ENCODE measurements at regions not wholly inside any gene's neighbourhood (a gene's known extent, or its start where the extent isn't known, plus 50 kb on each side); places are given as distances from the start of the nearest gene placed in this dataset.

GRCh38 chr2:6764968-6765723 is 100.6 kb downstream of the CMPK2 start:
- no peak for DNase-seq

- no peak for DNase-seq
Observed at GRCh38 chr2:6769346-6769745, 96.4 kb downstream of the CMPK2 start.

GRCh38 chr2:6770006-6770405 is 95.7 kb downstream of the CMPK2 start:
- no peak for DNase-seq

DNA sequence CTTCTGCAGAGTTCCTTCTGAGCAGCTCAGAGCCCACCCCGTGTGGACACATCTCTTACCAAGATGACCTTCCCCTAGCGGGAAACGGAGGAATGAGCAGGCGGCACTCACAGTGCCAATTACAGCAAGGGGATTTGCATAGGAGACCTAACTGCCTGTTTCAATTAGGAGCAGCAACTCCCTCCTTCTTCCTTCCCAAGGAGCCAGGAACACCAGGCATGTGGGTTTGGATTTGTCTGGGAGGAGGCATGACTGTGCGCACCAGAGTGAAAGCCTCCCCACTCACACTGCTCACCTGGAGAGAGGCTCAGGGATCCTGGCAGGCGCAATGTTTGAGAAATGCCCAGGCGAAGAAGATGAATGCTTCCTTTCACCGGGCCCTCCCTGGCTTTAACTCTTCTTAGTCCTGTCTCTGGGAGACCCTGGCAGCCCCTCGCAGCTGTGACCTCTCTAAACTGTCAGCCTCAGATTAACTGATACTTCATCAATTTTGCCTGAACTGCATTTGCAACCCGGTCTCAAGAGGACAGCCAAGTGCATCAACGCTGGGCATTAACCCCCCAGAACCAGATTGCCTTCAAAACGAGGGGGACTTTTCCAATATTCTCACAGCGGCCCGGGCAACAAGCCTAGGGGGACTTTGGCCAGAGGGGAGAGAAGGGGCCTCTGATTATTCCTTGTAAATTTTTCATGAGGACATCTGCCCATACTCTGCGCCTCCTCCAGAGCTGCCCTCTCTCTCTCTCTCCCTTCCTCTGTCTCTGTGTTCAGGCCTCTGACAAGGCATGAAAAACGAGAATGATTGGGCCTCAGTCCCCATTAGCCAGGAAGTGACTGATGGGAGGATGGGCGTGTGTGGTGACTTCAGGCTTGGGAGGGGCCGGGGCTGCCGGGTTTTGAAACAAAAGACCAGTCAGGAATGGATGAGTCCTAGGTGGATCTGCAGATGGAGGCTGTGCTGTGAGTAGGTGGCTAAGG is 93.8 kb downstream of the CMPK2 start:
- no peak for DNase-seq

DNA sequence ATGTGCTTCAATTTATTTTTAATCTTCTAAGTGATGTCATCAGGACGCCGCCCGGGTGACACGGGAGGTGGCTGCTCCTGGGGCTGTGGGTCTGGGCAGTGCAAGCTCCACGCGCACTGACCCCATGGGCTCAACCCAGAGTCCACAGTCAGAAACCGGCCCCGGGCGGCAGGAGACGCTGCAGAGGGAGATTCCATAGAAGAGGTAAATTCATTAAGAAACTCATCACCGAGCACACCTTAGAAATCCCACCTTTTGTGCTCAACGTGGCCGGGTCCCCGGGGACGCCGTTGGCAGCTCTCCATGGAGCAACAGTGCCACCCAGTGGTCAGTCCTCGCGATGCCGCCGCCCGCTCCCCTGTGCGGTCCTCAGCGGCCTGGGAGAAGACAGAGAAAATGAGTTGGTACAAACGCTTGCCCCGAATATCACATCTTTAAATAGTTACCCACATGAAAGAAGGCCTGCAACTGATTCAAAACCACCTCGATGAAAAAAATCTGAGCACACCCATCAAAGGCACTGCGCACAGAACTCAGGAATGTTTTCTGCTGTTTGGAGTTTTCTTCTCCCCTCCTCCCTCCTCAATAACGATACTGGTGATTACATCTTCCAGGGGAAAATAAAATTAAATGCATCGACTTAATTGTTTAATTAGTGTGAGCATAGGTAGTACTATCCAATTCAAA is 92.6 kb downstream of the CMPK2 start:
- DNase-seq = peak; percentile 26

DNA sequence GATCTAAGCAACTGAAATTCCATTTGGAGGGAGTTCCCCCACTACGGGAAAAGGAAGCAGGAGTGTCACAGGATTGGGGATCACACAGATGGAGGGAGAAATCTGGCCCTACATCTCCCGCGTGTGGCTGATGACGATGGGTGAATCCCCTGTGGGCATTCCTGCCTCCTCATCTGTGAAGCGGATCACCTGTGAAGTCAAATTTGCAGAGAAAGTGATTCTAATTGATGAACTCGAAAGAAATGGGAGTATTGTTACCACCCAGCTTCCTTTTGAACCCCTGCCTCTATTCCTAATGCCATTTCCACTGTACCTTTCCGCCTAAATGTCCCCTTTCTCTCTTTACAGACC is 92.0 kb downstream of the CMPK2 start:
- no peak for DNase-seq

- DNase-seq = no peak
Observed at GRCh38 chr2:6776125-6776524, 89.6 kb downstream of the CMPK2 start.

GRCh38 chr2:6777626-6778025 is 88.1 kb downstream of the CMPK2 start:
- no peak for DNase-seq

- no peak for DNase-seq
Observed at GRCh38 chr2:6780765-6781274, 84.9 kb downstream of the CMPK2 start.

- DNase-seq = no peak
Observed at GRCh38 chr2:6782517-6783237, 83.0 kb downstream of the CMPK2 start.

- DNase-seq = no peak
Observed at GRCh38 chr2:6783238-6783614, 82.5 kb downstream of the CMPK2 start.

GRCh38 chr2:6784291-6784690 is 81.4 kb downstream of the CMPK2 start:
- DNase-seq = no peak

GRCh38 chr2:6785493-6785892 is 80.2 kb downstream of the CMPK2 start:
- DNase-seq = no peak

DNA sequence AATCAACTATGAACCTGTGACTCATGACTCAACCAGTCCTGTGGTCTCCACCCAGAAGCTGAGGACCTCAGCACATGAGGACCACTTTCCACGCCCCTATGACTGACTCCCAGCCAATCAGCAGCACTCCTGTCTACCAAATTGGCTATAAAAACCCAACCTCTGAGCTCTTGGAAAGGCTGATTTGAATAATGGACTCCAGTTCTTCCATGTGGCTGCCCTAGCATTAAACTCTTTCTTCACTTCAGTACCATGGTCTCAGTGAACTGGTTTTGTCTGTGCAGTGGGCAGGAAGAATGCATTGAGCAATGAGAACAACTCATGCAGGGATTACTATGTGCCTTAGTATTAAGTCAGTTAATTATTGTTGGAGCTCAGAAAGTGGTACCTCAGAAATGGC is 78.3 kb downstream of the CMPK2 start:
- DNase-seq = no peak

DNA sequence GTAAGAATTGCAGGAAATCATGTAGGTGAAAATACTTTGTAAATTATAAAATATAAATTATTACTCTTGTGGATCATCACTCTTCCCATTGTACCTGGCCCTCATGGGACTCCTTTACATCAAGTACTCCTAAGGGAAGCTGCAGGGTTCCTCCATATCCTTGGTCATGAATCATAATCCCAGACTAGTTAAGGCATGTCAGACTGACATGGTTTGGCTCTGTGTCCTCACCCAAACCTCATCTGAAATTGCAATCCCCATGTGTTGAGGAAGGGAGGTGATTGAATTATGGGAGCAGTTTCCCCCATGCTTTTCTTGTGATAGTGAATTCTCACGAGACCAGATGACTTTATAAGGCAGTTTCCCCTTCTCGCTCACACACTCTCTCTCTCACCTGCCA is 77.1 kb downstream of the CMPK2 start:
- no peak for DNase-seq

DNA sequence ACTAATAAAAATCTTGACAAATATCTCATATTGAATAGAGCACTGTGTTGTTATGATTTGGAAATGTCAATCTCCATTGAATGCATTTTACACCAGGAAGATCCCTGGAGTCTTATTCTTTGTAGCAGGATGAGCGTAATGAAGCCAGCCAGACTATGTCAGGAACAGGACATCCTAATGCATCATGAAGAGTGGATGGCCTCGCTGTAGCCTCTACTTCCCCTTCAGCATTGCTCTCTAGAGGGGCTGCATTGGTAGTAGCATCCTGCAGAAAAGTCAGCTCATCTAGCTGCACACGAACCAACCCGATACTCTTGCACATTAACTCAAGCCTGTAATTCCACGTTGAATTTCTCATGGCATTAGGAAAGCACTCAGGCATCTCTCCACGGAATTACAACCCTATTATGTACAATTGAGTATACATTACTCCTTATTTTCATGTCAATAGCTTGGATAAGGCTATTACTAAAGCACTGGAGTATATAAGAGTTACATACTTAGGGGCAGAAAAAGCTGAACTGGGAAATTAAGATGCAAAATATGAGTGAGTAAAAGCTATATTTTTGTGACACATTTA is 76.1 kb downstream of the CMPK2 start:
- DNase-seq = no peak

DNA sequence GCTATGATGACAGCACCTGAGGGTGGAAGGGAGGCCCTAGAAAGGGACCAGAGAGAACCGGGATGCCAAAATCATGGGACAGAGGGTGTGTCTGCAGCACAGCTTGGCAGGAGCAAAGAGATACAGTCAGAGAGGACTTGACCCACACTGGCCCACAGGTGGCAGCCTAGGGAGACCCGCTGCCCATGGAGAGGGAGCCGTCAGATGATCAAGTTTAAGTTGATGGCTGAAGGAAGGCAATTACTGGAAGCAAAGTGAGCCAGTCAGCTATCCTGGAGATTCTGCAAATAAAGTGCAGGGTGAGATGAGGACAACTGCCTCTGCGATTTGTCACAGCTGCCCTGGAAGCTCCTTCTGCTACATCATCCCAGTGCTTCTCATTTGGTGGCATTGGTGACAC is 74.0 kb downstream of the CMPK2 start:
- no peak for DNase-seq

DNA sequence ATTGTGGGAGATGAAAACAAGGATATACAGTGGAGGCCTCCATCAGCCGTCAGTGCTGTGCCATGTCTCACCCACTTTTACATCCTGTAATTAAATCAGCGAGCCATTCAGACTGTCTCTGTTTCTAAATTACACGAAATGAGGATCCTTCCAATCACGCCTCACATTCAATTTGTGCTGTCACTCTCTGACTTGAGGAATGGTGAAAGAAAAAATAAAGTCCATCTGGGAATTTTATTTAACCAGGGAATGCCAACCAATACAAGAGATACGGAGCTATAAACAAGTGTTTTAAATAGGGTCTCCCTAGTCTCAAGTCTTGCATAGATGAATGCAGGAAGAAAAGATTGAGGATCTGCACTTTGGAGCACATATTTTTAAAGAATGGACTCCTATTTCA is 72.8 kb downstream of the CMPK2 start:
- DNase-seq = no peak

DNA sequence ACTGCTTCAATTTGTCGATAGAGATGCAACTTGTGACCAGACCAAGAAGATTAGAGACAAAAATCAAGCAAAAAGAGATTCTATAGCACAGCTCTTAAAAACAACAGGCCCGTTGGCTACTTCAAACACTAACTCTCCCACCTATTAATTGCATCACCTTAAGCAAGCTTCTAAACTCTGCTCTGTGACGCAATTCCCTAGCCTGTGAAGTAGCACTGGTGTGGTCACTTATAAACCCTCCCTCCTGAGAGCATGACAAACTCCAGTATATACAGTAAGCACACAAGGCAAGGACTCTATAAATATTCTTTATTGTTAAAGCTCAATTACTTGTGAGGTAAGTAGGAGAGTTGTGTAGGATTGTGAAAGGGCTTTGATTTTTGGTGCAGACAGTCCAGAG is 72.3 kb downstream of the CMPK2 start:
- DNase-seq = no peak

DNA sequence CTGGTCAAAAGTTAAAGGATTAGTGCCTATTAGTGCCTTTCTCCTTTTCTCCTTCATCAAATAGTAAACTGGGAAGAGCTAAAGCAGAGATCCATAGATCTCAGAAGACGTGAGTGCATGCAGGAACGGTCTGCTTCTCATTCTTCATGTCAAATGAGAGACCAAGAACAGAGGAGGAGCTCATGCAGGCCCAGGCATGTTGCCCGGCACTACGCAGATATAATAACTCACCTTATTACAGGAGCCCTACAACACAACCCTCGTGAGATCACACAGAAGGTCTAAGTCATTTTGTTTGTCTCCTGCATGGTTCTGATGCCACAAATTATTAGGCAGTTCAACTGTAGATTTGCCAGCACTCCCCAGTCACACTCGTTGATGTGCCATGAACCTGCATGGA is 71.8 kb downstream of the CMPK2 start:
- DNase-seq = no peak

DNA sequence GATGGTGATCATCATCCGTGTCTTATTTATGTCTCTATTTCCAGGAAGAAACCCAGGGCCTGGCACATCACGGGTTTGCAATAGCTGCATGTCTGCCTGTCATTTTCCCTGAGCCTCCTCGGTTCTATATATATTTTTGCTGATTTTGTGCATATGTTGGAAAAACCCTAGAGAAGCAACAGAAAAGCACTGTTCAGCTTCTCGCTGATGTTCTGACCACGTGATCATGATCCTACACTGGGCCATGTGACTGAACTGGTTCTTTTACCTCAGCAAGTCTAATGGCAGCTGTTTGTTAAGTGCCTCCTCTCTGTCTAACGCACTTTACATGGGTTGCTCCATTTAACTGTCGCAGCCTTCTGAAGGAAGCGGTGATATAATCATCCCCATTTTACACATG is 71.3 kb downstream of the CMPK2 start:
- no peak for DNase-seq

Data from NCI-H2081 treated with DMSO at 0.1 percent for 48 hours (cell line).